Dendritic cell treated with granulocyte-macrophage colony-stimulating factor and Interleukin-4, amounts not matched to agents 40 ng/mL and 50 ng/mL, for 4 days (primary cell): ENCODE measurements at regions not wholly inside any gene's neighbourhood (a gene's known extent, or its start where the extent isn't known, plus 50 kb on each side); places are given as distances from the start of the nearest gene placed in this dataset.

Experiments used
- H3K27ac Mint-ChIP-seq: one replicate; pipeline ENCODE4 v1.8.0; 2022; ENCODE audit warnings: mild to moderate bottlenecking, mixed read lengths
- H3K27me3 Mint-ChIP-seq: one replicate; pipeline ENCODE4 v1.8.0; 2022; ENCODE audit warnings: mild to moderate bottlenecking, mixed read lengths
- H3K36me3 Mint-ChIP-seq: one replicate; pipeline ENCODE4 v1.8.0; 2022; ENCODE audit warnings: low read depth, mixed read lengths
- H3K4me1 Mint-ChIP-seq: one replicate; pipeline ENCODE4 v1.8.0; 2022; ENCODE audit warnings: low read depth, mixed read lengths
- H3K4me3 Mint-ChIP-seq: one replicate; pipeline ENCODE4 v1.8.0; 2022; ENCODE audit warnings: mild to moderate bottlenecking, moderate library complexity, mixed read lengths
- H3K9me3 Mint-ChIP-seq: one replicate; pipeline ENCODE4 v1.8.0; 2022; ENCODE audit warnings: mixed read lengths
- intact Hi-C: fragments of 100-400 bp; cut with micrococcal nuclease; formaldehyde crosslinking; loops from one replicate; pipeline ENCODE4 v1.15.0; 2022

GRCh38 chrX:110421500-110422455, 63.1 kb downstream of the RTL9 start:
- Mint-ChIP-seq H3K4me1 (no peaks in the 10 kb centered on the region), H3K27me3 (peaks cover 2% of the 10 kb centered on the region), H3K36me3 (no peaks in the 10 kb centered on the region), H3K27ac (no peak overlapping the region), H3K4me3 (no peak overlapping the region), H3K9me3 (no peaks in the 10 kb centered on the region)
- intact Hi-C loops = no loop called here

GRCh38 chrX:110425222-110426154, 66.8 kb downstream of the RTL9 start:
- Mint-ChIP-seq H3K4me3 (no peak overlapping the region), H3K27me3 (peaks cover 7% of the 10 kb centered on the region), H3K27ac (no peak overlapping the region), H3K4me1 (no peaks in the 10 kb centered on the region), H3K36me3 (no peaks in the 10 kb centered on the region), H3K9me3 (no peaks in the 10 kb centered on the region)
- intact Hi-C loops = no loop called here

DNA sequence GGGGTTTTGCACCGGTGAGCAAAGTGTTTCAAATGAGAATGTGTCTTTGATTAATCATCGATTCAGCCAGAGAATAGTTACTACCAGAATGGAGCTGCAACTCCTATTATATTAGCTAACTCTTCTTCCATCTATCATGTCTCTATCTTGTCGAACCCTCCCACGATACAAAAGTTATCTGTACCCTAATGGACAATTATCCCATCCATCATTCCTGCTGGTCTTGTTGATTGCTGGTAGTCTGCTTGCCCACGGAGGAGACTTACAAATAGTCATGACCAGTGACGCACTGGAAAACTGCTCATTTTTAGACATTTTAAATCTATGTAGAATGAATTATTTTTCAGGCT, 67.5 kb downstream of the RTL9 start:
- H3K4me3 Mint-ChIP-seq = no peak overlapping the region
- no peaks in the 10 kb centered on the region for H3K4me1 Mint-ChIP-seq
- H3K27ac Mint-ChIP-seq = no peak overlapping the region
- H3K9me3 Mint-ChIP-seq = no peaks in the 10 kb centered on the region
- H3K36me3 Mint-ChIP-seq = no peaks in the 10 kb centered on the region
- H3K27me3 Mint-ChIP-seq = peaks cover 7% of the 10 kb centered on the region
- intact Hi-C loops = no loop called here

GRCh38 chrX:110427076-110427475, 68.4 kb downstream of the RTL9 start:
- Mint-ChIP-seq H3K4me1 (no peaks in the 10 kb centered on the region), H3K4me3 (no peak overlapping the region), H3K9me3 (no peaks in the 10 kb centered on the region), H3K36me3 (no peaks in the 10 kb centered on the region), H3K27ac (no peak overlapping the region), H3K27me3 (peaks cover 7% of the 10 kb centered on the region)
- intact Hi-C loops = no loop called here

GRCh38 chrX:110428144-110428543, 69.5 kb downstream of the RTL9 start:
- Mint-ChIP-seq H3K36me3 (no peaks in the 10 kb centered on the region), H3K27me3 (peaks cover 7% of the 10 kb centered on the region), H3K4me3 (no peak overlapping the region), H3K27ac (no peak overlapping the region), H3K4me1 (no peaks in the 10 kb centered on the region), H3K9me3 (no peaks in the 10 kb centered on the region)
- intact Hi-C loops = no loop called here

DNA sequence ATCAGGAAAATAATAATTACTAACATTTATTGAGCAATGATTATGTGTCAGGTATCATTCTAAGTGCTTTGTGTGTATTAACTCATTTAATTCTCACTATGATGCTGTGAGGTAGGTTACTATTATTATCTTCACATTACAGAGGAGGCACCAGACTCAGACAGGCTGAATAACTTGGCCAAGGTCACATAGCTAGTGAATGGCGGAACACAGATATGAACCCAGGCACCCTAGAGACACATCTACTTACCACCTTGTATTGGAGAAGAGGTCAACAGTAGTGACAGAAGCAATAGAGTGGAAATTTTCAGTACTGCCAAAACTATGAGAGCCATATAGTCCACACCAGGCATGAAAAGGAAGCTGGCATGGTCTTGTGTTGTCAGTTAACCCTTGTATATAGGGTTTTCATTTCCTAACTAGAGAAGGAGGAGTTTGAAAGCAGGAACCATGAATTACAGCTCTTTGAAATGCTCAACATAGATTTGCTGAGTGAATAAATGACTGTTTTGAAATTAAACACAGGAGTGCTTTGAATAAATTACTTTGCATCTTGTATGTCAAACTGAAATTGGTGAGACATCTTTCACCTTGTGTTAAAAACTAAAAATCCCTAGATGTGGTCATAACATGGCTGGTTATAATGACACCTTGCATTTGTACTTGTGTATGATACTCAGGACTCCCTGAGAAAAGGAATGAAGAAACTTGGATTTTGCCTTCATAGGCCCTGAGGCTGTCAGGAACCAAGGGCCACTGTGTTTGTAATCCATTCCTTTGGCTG, 71.8 kb downstream of the RTL9 start:
- Mint-ChIP-seq H3K4me3 (no peak overlapping the region), H3K36me3 (no peaks in the 10 kb centered on the region), H3K9me3 (no peaks in the 10 kb centered on the region), H3K4me1 (no peaks in the 10 kb centered on the region), H3K27me3 (peaks cover 9% of the 10 kb centered on the region), H3K27ac (no peak overlapping the region)
- intact Hi-C loops = no loop called here

GRCh38 chrX:110432091-110432905, 73.7 kb downstream of the RTL9 start:
- Mint-ChIP-seq H3K4me3 (no peak overlapping the region), H3K36me3 (no peaks in the 10 kb centered on the region), H3K9me3 (no peaks in the 10 kb centered on the region), H3K27ac (no peak overlapping the region), H3K27me3 (peaks cover 11% of the 10 kb centered on the region), H3K4me1 (no peaks in the 10 kb centered on the region)
- intact Hi-C loops = no loop called here

- intact Hi-C loops = no loop called here
- H3K9me3 Mint-ChIP-seq = no peaks in the 10 kb centered on the region
- H3K4me3 Mint-ChIP-seq = no peak overlapping the region
- no peak overlapping the region for H3K27ac Mint-ChIP-seq
- no peaks in the 10 kb centered on the region for H3K4me1 Mint-ChIP-seq
- peaks cover 8% of the 10 kb centered on the region for H3K27me3 Mint-ChIP-seq
- no peaks in the 10 kb centered on the region for H3K36me3 Mint-ChIP-seq
Observed at GRCh38 chrX:110432906-110433215, 74.2 kb downstream of the RTL9 start.

DNA sequence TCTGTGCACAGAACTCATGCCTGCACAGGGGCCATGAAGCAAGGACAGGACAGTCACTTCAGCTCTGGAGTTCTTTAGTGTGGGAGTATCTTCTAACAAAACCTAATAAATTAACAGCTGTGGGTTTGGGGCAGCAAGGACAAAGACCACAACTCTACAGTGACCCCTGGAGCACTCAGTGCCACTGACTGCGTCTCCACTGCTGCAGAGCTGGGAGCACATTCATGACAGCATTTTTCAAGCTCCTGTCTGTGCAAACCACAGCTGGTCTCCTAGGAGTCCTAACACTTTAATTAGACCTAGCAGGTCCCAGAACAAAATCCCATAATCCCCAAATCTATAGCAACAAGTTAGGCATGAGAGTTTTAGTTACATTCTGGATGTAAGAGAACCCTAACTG, 76.5 kb downstream of the RTL9 start:
- Mint-ChIP-seq H3K4me3 (no peak overlapping the region), H3K4me1 (no peaks in the 10 kb centered on the region), H3K27me3 (peaks cover 4% of the 10 kb centered on the region), H3K9me3 (no peaks in the 10 kb centered on the region), H3K27ac (no peak overlapping the region), H3K36me3 (no peaks in the 10 kb centered on the region)
- intact Hi-C loops = no loop called here

DNA sequence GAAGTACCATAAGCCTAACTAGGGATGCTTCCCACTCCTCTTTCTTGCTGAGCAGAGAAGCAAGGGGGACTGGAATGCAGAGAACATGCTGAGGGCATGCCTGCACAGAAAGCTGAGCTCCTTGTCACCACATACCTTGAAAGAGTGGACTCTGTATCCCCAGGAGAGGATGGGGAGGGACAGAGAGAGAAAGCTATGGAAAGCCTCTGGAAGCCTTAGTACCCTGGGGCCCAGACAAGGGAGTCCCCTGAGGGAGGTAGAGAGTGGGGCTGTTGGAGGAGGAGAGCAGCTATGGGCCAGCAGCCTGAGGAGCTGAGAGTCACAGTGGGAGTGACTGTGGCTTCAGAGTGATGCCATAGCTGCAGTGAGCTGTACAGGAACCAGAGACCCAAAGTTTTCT, 77.9 kb downstream of the RTL9 start:
- Mint-ChIP-seq H3K27ac (no peak overlapping the region), H3K4me3 (no peak overlapping the region), H3K9me3 (no peaks in the 10 kb centered on the region), H3K27me3 (peaks cover 4% of the 10 kb centered on the region), H3K4me1 (no peaks in the 10 kb centered on the region), H3K36me3 (no peaks in the 10 kb centered on the region)
- intact Hi-C loops = no loop called here

GRCh38 chrX:110437686-110438085, 79.0 kb downstream of the RTL9 start:
- no peak overlapping the region for H3K27ac Mint-ChIP-seq
- no peaks in the 10 kb centered on the region for H3K36me3 Mint-ChIP-seq
- peaks cover 7% of the 10 kb centered on the region for H3K27me3 Mint-ChIP-seq
- H3K4me3 Mint-ChIP-seq = no peak overlapping the region
- no peaks in the 10 kb centered on the region for H3K9me3 Mint-ChIP-seq
- intact Hi-C loops = no loop called here
- H3K4me1 Mint-ChIP-seq = no peaks in the 10 kb centered on the region

DNA sequence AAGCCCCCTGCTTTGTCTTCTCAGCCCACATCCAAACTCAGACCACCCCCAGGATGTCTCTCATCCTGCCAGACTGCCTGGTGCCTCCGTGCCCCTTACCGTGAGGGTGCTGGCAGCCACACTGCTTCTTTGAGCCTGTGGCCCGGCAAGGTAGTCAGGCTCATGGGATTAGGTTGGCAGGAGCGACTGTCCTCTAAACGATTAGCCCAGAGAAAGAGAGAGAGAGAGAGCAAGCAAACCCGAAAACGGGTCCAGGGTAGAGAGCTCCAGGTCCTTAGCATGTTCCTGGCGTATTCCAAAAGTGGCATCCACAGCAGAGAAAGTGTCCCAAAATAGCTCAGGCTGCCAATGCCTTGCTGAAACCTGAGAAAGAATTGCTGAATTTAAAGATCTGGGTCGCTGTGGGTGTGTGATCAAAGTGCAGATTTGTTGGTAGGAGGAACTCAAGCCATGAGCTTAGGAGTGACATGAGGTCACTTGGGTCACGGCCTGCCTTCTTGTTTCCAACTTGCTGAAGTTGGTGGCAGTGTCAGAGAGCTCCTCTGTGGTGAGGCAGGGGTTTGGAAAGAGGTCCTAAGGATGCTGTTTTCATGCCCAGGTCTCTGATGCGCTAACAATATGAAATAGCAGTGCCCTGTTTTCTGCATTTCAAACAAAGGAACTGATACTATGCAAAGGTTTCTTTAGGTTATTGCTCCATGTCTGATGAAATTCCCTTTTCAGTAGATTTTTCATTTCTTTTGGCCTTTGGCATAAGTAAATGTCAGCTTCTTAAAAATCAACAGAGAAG, 81.6 kb downstream of the RTL9 start:
- Mint-ChIP-seq H3K4me1 (no peaks in the 10 kb centered on the region), H3K9me3 (no peaks in the 10 kb centered on the region), H3K27me3 (peaks cover 13% of the 10 kb centered on the region), H3K4me3 (no peak overlapping the region), H3K27ac (no peak overlapping the region), H3K36me3 (no peaks in the 10 kb centered on the region)
- intact Hi-C loops = no loop called here

- Mint-ChIP-seq H3K9me3 (no peaks in the 10 kb centered on the region), H3K36me3 (no peaks in the 10 kb centered on the region), H3K4me1 (no peaks in the 10 kb centered on the region), H3K4me3 (no peak overlapping the region), H3K27me3 (peaks cover 13% of the 10 kb centered on the region), H3K27ac (no peak overlapping the region)
- intact Hi-C loops = no loop called here
Observed at GRCh38 chrX:110442635-110443034, 84.0 kb downstream of the RTL9 start.
